BE2C (cell line): ENCODE measurements at regions not wholly inside any gene's neighbourhood (a gene's known extent, or its start where the extent isn't known, plus 50 kb on each side); places are given as distances from the start of the nearest gene placed in this dataset.
"Not testable (repeated sequence)": the region's sequence is repeated elsewhere in the genome, so short reads cannot be mapped to it uniquely, and the experiment has no call there.

Experiments
- DNase-seq: peaks from one replicate; pipeline ENCODE4 v3.0.0-alpha.2; 2020
- H3K27me3 ChIP-seq: fragments of 250-450 bp; sonication (Bioruptor Pico); 2 replicates; pipeline ENCODE4 v1.5.1; 2020; ENCODE audit warnings: mild to moderate bottlenecking
- H3K36me3 ChIP-seq: fragments of 250-450 bp; sonication (Bioruptor Pico); 2 replicates; pipeline ENCODE4 v1.5.1; 2020; ENCODE audit warnings: mild to moderate bottlenecking
- H3K4me1 ChIP-seq: fragments of 250-450 bp; sonication (Bioruptor Pico); 2 replicates; pipeline ENCODE4 v1.5.1; 2020
- H3K4me3 ChIP-seq: 2 replicates; pipeline ENCODE4 v1.5.1; 2011; ENCODE audit warnings: low read depth, low read length
- H3K9me3 ChIP-seq: fragments of 250-450 bp; sonication (Bioruptor Pico); 2 replicates; pipeline ENCODE4 v1.5.1; 2020

- H3K9me3 ChIP-seq, DNase-seq, H3K4me3 ChIP-seq, H3K36me3 ChIP-seq, H3K27me3 ChIP-seq, H3K4me1 ChIP-seq: not testable (repeated sequence)
These were observed 405.3 kb downstream of the CACNA1B start for GRCh38 chr9:138282903-138283302.
